Caco-2 (cell line): ENCODE measurements at regions not wholly inside any gene's neighbourhood (a gene's known extent, or its start where the extent isn't known, plus 50 kb on each side); places are given as distances from the start of the nearest gene placed in this dataset.

Experiments used
- BruUV-seq: library from RNA; stranded (reverse); fragments of 400-500 nt; replicated peaks from 2 replicates; lab custom pipeline; 2021; lab: Mats Ljungman, UMichigan
- CTCF ChIA-PET: fragments of 300-600 bp; sonication (Branson Sonifier 250); formaldehyde crosslinking; loops from one replicate; lab custom pipeline; 2022; ENCODE audit warnings: antibody characterized with exemption; lab: Charles Lee
- POLR2A ChIA-PET: fragments of 300-600 bp; sonication (Branson Sonifier 250); formaldehyde crosslinking; loops from one replicate; lab custom pipeline; 2022; ENCODE audit warnings: antibody characterized with exemption; lab: Charles Lee
- DNase-seq, 2 experiments: peaks; one replicate each; pipeline versions ENCODE4 v3.0.0 to v3.0.0-alpha.2; 2020 to 2022
- H3K27me3 ChIP-seq: replicated peaks from 2 replicates; pipeline ENCODE4 v1.6.0; 2011; ENCODE audit warnings: low read length; ENCODE audit not compliant: control insufficient read depth, insufficient read depth
- H3K36me3 ChIP-seq: 2 replicates; pipeline ENCODE4 v1.5.1; 2011; ENCODE audit warnings: low read length; ENCODE audit not compliant: control insufficient read depth, insufficient read depth
- H3K4me1 ChIP-seq: fragments of 250-450 bp; sonication (Bioruptor Pico); 2 replicates; pipeline ENCODE4 v1.5.1; 2020; ENCODE audit warnings: mild to moderate bottlenecking
- H3K4me3 ChIP-seq: 2 replicates; pipeline ENCODE4 v1.5.1; 2011; ENCODE audit warnings: low read depth, mild to moderate bottlenecking, control low read depth, low read length
- H3K9me3 ChIP-seq: fragments of 250-450 bp; sonication (Bioruptor Pico); 2 replicates; pipeline ENCODE4 v1.5.1; 2020; ENCODE audit warnings: mild to moderate bottlenecking, moderate library complexity
- H3K27ac Mint-ChIP-seq: one replicate; pipeline ENCODE4 v1.8.0; 2022; ENCODE audit warnings: mixed read lengths; ENCODE audit not compliant: unreplicated experiment
- H3K27me3 Mint-ChIP-seq: one replicate; pipeline ENCODE4 v1.8.0; 2022; ENCODE audit warnings: mixed read lengths; ENCODE audit not compliant: insufficient read depth, unreplicated experiment
- H3K36me3 Mint-ChIP-seq: one replicate; pipeline ENCODE4 v1.8.0; 2022; ENCODE audit warnings: mild to moderate bottlenecking, mixed read lengths; ENCODE audit not compliant: insufficient read depth, unreplicated experiment
- H3K4me1 Mint-ChIP-seq: one replicate; pipeline ENCODE4 v1.8.0; 2022; ENCODE audit warnings: low read depth, mixed read lengths; ENCODE audit not compliant: unreplicated experiment
- H3K4me3 Mint-ChIP-seq: one replicate; pipeline ENCODE4 v1.8.0; 2022; ENCODE audit warnings: mild to moderate bottlenecking, moderate library complexity, mixed read lengths; ENCODE audit not compliant: unreplicated experiment
- H3K9me3 Mint-ChIP-seq: one replicate; pipeline ENCODE4 v1.8.0; 2022; ENCODE audit warnings: mixed read lengths; ENCODE audit not compliant: unreplicated experiment
- intact Hi-C: fragments of 100-400 bp; cut with micrococcal nuclease; formaldehyde crosslinking; loops from one replicate; pipeline ENCODE4 v1.10.0; 2022; ENCODE audit not compliant: unreplicated experiment
- TF ChIP-seq, protein P1 (sequence below), 2 experiments: fragments of 200-600 bp in 1 of 2; IDR thresholded peaks; 1 replicate in 1 of 2; 2 replicates in 1 of 2; pipeline versions ENCODE4 v1.5.1 to v1.8.0; 2011 to 2022; ENCODE audit warnings: antibody characterized with exemption in 1 of 2, control low read depth in 1 of 2, inconsistent platforms in 1 of 2, low read depth in 1 of 2, low read length in 1 of 2, mild to moderate bottlenecking in 1 of 2, moderate library complexity in 1 of 2; ENCODE audit not compliant: insufficient read depth in 1 of 2, severe bottlenecking in 1 of 2, unreplicated experiment in 1 of 2

DNA sequence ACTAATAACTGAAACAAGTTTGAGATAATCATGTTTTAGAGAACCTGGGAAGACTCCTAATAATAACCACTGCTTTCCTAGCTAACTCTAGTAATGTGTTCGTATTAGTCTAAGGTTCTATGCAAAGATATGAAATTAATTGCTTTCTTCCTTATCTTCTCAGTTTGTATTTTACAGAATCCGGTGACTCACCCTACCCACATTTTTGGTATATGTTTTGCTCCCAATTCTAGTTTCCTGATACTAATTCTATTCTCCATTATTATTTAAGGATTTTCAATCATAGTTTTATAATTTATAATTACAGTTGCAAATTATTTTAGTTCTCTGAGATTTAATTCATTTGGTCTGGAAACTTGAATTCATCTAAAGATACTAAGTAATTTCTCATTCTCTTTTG lies 394.6 kb upstream of the SETBP1 start:
- TF ChIP-seq, protein P1, sequence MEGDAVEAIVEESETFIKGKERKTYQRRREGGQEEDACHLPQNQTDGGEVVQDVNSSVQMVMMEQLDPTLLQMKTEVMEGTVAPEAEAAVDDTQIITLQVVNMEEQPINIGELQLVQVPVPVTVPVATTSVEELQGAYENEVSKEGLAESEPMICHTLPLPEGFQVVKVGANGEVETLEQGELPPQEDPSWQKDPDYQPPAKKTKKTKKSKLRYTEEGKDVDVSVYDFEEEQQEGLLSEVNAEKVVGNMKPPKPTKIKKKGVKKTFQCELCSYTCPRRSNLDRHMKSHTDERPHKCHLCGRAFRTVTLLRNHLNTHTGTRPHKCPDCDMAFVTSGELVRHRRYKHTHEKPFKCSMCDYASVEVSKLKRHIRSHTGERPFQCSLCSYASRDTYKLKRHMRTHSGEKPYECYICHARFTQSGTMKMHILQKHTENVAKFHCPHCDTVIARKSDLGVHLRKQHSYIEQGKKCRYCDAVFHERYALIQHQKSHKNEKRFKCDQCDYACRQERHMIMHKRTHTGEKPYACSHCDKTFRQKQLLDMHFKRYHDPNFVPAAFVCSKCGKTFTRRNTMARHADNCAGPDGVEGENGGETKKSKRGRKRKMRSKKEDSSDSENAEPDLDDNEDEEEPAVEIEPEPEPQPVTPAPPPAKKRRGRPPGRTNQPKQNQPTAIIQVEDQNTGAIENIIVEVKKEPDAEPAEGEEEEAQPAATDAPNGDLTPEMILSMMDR (IDR thresholded peaks at IDR 0.05; ENCODE audit: insufficient read depth in 1 of 2, low read depth in 1 of 2, low read length in 1 of 2, severe bottlenecking in 1 of 2, unreplicated experiment in 1 of 2), result no peak
- POLR2A ChIA-PET, result no interaction called here
- intact Hi-C loops, result no loop called here

GRCh38 chr18:44290366-44290977 lies 390.2 kb upstream of the SETBP1 start:
- Mint-ChIP-seq H3K36me3 (no peaks in the 10 kb centered on the region), H3K9me3 (no peaks in the 10 kb centered on the region), H3K27me3 (peaks cover 3% of the 10 kb centered on the region), H3K27ac (no peak overlapping the region), H3K4me3 (no peak overlapping the region), H3K4me1 (no peaks in the 10 kb centered on the region)
- Histone ChIP-seq H3K36me3 (no peaks in the 10 kb centered on the region), H3K27me3 (no peaks in the 10 kb centered on the region), H3K4me1 (no peaks in the 10 kb centered on the region), H3K4me3 (no peak overlapping the region), H3K9me3 (no peaks in the 10 kb centered on the region)
- BruUV-seq, result no TSS peak
- no peak for DNase-seq
- TF ChIP-seq, protein P1 (IDR thresholded peaks at IDR 0.05; ENCODE audit: insufficient read depth in 1 of 2, low read depth in 1 of 2, low read length in 1 of 2, severe bottlenecking in 1 of 2, unreplicated experiment in 1 of 2), result no peak
- intact Hi-C loops, result no loop called here
- ChIA-PET CTCF (no interaction called here), POLR2A (no interaction called here)

More for the DNA sequence above, 394.6 kb upstream of the SETBP1 start:
- Histone ChIP-seq H3K27me3 (no peaks in the 10 kb centered on the region), H3K9me3 (no peaks in the 10 kb centered on the region), H3K4me3 (no peak overlapping the region), H3K36me3 (no peaks in the 10 kb centered on the region), H3K4me1 (no peaks in the 10 kb centered on the region)
- Mint-ChIP-seq H3K27me3 (peaks cover 6% of the 10 kb centered on the region), H3K4me1 (no peaks in the 10 kb centered on the region), H3K9me3 (no peaks in the 10 kb centered on the region), H3K27ac (no peak overlapping the region), H3K36me3 (no peaks in the 10 kb centered on the region), H3K4me3 (no peak overlapping the region)
- CTCF ChIA-PET, result no interaction called here
- no TSS peak for BruUV-seq
- DNase-seq, result no peak

- ChIA-PET CTCF (no interaction called here), POLR2A (no interaction called here)
- intact Hi-C loops, result no loop called here
Measured at GRCh38 chr18:44298566-44298965, 382.1 kb upstream of the SETBP1 start.

More at GRCh38 chr18:44298566-44298965, 382.1 kb upstream of the SETBP1 start:
- peaks cover 3% of the 10 kb centered on the region for H3K27me3 Mint-ChIP-seq
- no TSS peak for BruUV-seq
- H3K4me1 ChIP-seq, result no peaks in the 10 kb centered on the region
- no peak for DNase-seq
- H3K4me3 Mint-ChIP-seq, result no peak overlapping the region
- H3K9me3 ChIP-seq, result no peaks in the 10 kb centered on the region
- H3K4me1 Mint-ChIP-seq, result no peaks in the 10 kb centered on the region
- no peak overlapping the region for H3K4me3 ChIP-seq
- no peaks in the 10 kb centered on the region for H3K36me3 Mint-ChIP-seq
- TF ChIP-seq, protein P1 (IDR thresholded peaks at IDR 0.05; ENCODE audit: insufficient read depth in 1 of 2, low read depth in 1 of 2, low read length in 1 of 2, severe bottlenecking in 1 of 2, unreplicated experiment in 1 of 2), result no peak
- H3K27me3 ChIP-seq, result no peaks in the 10 kb centered on the region
- H3K9me3 Mint-ChIP-seq, result no peaks in the 10 kb centered on the region
- no peaks in the 10 kb centered on the region for H3K36me3 ChIP-seq
- no peak overlapping the region for H3K27ac Mint-ChIP-seq
